ENCODE measurements at regions not wholly inside any gene's neighbourhood (a gene's known extent, or its start where the extent isn't known, plus 50 kb on each side); places are given as distances from the start of the nearest gene placed in this dataset.
"Not testable (repeated sequence)": the region's sequence is repeated elsewhere in the genome, so short reads cannot be mapped to it uniquely, and the experiment has no call there.

- DNase-seq (ENCODE audit: low spot score) = no peak
Observed at GRCh38 chr10:3389130-3389529, 216.5 kb upstream of the PITRM1 start.

GRCh38 chr10:3385487-3385886, 212.9 kb upstream of the PITRM1 start:
- DNase-seq (ENCODE audit: low spot score) = no peak

DNA sequence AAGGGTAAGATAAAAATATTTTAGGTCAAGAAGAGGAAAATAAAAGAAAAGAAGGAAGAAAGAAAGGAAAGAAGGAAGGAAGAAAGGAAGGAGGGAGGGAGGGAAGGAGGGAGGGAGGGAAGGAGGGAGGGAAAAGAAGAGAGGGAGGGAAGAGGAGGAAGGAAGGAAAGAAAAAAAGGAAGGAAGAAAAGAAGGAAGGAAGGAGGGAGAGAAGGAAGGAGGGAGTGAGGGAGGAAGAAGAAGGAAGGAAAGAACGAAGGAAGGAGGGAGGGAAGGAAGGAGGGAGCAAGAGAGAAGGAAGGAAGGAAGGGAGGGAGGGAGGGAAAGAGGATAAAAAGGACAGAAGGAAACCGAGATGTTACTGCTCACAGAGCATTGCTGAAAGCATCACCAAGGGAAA, 209.5 kb upstream of the PITRM1 start:
- DNase-seq (ENCODE audit: low spot score) = no peak

DNA sequence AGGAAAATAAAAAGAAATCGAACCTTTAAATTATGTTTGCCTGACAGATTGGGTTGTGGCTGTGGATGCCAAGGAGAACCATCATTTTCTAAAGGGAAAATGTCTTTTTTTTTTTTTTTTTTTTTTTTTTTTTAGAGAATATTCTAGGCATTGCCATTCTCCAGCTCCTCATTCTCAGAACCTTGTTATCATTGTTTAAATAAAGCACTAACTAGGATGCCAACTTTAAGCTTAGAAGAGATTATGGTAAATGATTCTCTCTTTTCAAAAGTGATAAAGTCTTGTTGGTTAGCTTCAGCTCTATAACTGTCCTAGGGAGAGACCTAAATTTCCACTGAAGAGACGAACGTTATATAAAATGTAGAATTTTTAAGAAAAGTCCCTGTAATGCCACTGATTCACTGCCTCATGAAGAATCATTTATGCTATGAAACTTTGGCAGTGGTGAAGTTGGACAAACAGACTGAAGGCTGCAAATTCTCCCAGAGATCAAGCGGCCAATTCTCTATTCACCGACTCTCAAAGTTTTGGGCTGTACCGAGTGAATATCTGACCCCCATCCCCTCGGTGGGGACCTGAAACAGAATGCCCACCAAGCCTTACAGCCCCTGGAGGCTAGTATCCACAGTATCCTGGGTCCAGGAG, 207.9 kb upstream of the PITRM1 start:
- no peak for DNase-seq (ENCODE audit: low spot score)

DNA sequence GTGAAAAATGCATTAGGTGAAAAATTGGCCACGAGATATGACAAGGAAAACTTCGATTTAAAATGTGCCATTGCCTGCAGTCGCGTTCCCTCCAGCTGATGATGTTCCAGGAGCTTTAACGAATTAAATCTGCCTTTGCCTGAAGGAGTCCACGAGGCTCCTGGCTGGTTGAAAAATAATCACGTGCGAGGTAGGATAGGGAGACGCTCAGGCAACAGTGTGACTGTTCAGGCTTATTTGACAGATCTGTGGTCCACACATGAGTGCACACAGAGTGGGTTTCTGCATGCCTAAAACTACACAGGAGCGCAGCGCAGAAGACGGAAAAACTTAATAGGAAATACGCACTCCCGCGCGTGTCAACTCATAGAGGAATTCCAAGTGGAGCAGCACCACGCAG, 204.0 kb upstream of the PITRM1 start:
- no peak for DNase-seq (ENCODE audit: low spot score)

DNA sequence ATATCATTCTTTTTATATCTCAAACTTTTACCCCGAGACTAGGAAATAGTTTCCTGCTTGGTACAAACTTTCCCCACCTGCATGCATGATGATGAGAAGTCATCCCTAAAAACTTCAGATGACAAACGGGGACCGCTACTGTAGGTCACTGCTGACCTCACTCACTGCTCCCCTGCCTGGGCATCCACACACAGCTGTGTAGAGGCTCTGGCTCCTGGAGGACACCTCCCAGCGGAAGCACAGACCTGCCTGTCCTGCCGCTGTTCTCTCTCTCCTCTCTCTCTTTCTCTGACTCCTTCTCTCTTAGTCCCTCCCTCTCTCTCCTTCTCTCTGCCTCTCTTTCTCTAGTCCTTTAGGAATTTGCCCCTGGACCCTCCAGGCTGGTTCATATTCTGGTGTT, 202.9 kb upstream of the PITRM1 start:
- DNase-seq (ENCODE audit: low spot score) = no peak

DNA sequence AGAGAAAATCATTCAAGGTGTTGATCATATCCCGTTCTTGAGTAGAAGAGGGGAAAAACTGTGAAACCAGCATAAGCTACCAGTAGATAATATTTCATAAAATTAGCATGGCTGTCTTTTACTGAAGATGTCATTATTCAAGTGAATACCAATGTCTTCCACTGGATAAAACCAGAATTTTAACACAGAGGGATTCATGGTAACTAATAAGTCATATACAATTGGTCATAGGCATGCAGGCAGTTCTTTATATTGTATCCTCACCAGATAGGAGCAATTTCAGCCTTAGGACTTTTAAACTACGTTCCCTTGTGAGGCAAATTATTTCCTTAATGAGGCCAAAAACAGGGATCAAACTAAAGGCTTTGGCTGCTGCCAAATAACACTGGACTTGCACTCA, 202.3 kb upstream of the PITRM1 start:
- no peak for DNase-seq (ENCODE audit: low spot score)

DNA sequence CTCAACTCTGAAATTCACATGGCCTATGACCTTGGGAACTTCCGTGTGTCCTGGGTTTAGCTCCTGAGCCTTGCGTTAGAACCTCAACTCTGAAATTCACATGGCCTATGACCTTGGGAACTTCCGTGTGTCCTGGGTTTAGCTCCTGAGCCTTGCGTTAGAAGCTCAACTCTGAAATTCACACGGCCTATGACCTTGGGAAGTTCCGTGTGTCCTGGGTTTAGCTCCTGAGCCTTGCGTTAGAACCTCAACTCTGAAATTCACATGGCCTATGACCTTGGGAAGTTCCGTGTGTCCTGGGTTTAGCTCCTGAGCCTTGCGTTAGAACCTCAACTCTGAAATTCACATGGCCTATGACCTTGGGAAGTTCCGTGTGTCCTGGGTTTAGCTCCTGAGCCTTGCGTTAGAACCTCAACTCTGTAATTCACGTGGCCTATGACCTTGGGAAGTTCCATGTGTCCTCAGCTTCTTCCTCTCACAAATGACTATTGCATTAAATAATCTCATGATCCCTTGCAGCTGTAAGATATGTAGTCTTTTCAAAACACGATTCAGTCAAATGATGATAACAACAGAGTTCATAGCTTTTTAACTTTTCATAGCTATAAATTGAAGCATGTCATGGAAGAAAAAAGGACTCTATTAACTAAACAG, 200.9 kb upstream of the PITRM1 start:
- DNase-seq (ENCODE audit: low spot score) = not testable (repeated sequence)

GRCh38 chr10:3372281-3372680, 199.7 kb upstream of the PITRM1 start:
- no peak for DNase-seq (ENCODE audit: low spot score)

DNA sequence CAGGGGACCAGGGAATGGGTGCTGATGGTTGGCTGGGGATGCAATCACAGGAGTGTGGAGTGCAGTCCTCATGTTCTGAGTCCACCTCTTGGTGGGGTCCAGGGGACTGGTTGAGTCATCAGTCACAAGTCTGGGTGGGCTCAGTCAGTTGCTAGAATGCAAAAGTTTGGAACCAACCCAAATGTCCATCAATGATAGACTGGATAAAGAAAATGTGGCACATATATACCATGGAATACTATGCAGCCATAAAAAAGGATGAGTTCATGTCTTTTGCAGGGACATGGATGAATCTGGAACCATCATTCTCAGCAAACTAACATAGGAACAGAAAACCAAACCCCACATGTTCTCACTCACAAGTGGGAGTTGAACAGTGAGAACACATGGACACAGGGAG, 199.0 kb upstream of the PITRM1 start:
- not testable (repeated sequence) for DNase-seq (ENCODE audit: low spot score)

- DNase-seq (ENCODE audit: low spot score) = no peak
Observed at GRCh38 chr10:3366735-3367405, 194.3 kb upstream of the PITRM1 start.

GRCh38 chr10:3366043-3366442, 193.5 kb upstream of the PITRM1 start:
- no peak for DNase-seq (ENCODE audit: low spot score)

DNA sequence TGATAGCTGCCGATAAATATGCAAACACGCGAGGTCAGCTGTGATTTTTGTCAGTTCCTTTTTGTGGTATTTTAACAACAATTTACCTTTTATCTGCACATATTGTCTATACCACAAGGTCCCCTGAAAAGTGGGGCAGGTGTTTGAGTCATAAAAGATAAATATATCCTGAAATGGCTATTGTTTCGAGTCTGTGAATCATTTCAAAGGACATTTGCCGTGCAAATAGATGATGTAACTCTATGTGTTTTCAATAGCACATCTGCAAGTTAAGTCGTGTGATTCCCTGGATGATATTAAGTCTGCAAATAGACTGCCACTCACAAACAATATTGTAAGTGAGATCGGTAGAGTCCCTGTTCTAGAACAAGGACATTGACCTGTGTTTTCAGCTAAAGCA, 193.0 kb upstream of the PITRM1 start:
- peak; percentile 72 for DNase-seq (ENCODE audit: low spot score)

- peak; percentile 70 for DNase-seq (ENCODE audit: low spot score)
Observed at GRCh38 chr10:3364768-3365480, 192.3 kb upstream of the PITRM1 start.

DNA sequence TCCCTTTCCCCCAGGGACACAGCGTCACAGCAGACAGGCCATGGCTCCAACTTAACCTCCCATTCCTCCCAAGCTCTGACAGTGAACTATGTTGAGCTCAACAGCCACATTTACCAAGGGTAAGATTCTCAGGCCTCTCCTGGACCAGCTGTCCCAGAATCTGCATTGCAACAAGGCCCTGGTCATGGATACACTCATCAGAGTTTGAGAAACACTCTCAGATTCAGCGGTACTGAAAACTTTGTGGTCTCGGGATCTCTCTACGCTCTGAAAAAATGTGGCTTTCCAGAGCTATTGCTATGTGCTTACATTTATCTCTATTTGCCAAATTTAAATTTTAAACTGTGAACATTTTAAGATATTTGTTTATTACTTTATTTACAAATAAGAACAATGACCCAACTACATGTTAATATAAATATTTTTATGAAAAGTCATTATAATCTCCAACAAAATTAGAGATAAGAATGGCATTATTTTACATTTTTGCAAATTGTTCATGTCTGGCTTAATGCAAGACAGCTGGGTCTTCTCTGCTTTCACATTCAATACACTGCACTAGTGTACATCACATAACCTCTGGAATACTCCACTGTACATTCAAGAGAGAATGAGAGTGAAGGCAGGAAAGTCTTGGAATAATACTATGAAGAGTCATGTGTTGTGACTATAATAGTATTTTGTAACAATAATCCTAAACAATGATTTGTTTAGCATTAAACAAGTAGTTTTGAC, 190.9 kb upstream of the PITRM1 start:
- no peak for DNase-seq (ENCODE audit: low spot score)

DNA sequence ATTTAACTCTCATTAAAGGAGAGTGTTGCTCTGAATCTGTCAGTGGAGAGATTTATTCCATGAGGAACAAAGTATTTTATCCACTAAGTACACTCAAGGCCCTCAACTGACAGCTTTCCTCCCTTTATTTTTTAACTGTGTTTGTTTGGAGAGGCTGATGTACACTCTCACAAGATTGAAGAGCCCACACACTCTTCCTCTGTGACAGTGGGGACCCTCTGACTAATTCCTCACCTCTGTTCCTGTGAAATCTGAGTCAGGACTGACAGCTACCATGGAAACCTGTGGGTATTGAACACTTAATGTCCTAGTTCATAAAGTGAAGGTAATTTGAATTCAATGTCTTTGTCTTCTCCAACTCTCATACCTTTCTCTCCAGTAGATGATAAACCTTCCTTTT, 189.8 kb upstream of the PITRM1 start:
- no peak for DNase-seq (ENCODE audit: low spot score)

GRCh38 chr10:3361640-3362039, 189.1 kb upstream of the PITRM1 start:
- DNase-seq (ENCODE audit: low spot score) = no peak

DNA sequence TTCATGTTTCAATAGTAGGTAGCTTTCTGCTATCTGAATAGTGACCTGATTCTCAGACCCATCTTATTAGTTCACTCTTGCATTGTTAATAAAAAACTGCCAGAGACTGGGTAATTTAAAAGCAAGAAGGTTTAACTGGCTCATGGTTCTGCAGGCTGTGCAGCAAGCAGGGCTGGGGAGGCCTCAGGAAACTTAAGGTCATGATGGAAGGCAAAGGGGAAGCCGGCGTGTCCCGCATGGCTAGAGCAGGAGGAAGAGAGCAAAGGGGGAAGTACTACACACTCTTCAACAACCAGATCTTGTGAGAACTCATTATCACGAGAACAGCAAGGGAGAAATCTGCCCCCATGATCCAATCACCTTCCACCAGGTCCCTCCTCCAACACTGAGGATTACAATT, 185.2 kb upstream of the PITRM1 start:
- no peak for DNase-seq (ENCODE audit: low spot score)

DNA sequence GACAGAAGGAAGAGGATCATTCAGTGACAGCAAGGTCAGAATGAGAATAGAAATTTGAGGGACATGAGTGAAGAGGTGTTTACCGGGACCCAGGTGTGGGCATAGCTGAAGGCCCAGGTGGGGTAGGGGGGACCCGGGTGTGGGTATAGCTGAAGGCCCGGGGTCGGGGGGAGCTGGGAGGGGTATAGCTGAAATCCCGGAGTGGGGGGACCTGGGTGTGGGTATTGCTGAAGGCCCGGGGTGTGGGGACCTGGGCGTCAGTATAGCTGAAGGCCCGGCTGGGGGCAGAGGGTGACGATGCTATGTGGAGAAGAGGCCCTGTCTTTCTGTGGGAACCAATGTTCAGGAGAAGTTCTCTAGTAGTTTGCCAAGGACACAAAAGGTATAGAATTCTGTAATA, 183.0 kb upstream of the PITRM1 start:
- DNase-seq (ENCODE audit: low spot score) = no peak

GRCh38 chr10:3354174-3354900, 181.8 kb upstream of the PITRM1 start:
- DNase-seq (ENCODE audit: low spot score) = no peak

DNA sequence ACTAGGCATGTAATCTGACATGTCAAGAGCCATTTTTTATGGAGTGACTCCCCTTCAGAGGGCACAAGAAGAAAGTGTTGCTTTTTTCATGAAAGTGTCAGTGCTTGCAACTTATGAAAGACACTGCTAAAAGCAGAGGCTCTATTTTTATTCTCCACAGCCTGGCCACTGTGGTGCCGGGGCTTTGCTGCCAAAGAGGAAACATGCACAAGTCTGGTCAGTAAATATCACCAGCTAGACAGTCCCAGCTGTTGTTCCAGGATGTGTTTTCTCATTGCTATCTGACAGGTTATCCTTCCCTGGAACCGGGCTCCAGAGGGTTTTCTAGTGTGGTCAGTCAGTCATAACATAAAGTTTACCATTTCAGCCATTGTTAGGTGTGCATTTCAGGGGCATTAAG, 180.7 kb upstream of the PITRM1 start:
- DNase-seq (ENCODE audit: low spot score) = no peak

Measured in HT-29 (cell line).